ENCODE measurements at regions not wholly inside any gene's neighbourhood (a gene's known extent, or its start where the extent isn't known, plus 50 kb on each side); places are given as distances from the start of the nearest gene placed in this dataset.

DNA sequence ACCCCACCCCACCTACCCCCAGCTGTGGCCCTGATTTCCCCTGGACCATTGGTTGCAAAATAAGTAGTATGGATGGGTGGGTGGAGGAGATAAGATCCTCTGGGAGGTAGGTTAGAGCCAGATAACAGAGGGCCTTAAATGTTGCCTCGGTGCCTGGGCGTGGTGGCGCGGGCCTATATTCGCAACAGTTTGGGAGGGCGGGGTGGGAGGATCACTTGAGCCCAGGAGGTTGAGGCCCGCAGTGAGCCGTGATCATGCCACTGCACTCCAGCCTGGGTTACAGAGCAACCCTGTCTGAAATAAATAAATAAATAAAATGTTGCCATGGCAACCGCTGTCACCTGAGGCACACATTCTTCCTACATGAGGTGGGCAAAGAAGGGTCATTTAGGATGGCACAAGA lies 103.3 kb upstream of the GATA6 start (continued):
- TF ChIP-seq TCF7L2 (IDR thresholded peaks at IDR 0.05; ENCODE audit: borderline replicate concordance, extremely low read depth, insufficient read depth, insufficient read length), result no peak
- no peak for TF ChIP-seq REST (IDR thresholded peaks at IDR 0.05; ENCODE audit: low read depth)
- TF ChIP-seq CEBPB (IDR thresholded peaks at IDR 0.05; ENCODE audit: low read depth), result no peak

GRCh38 chr18:22067109-22067508 lies 102.3 kb upstream of the GATA6 start:
- BruUV-seq (replicated peaks), result no TSS peak
- Histone ChIP-seq H3K79me2 (ENCODE audit: insufficient read depth, low read length) (no peaks in the 10 kb centered on the region), H2AFZ (ENCODE audit: low read depth, low read length, poor library complexity, severe bottlenecking) (no peak overlapping the region), H3K27ac (ENCODE audit: low read depth, low read length) (no peak overlapping the region), H4K20me1 (ENCODE audit: insufficient read depth) (no peaks in the 10 kb centered on the region), H3K4me3 (replicated peaks in 1 of 2; ENCODE audit: low read depth in 1 of 2, low read length in 2 of 2) (no peak overlapping the region), H3K9me3 (ENCODE audit: control insufficient read depth in 1 of 2, insufficient read depth in 1 of 2, low read depth in 1 of 2, low read length in 2 of 2) (no peaks in the 10 kb centered on the region), H3K36me3 (ENCODE audit: control insufficient read depth in 1 of 2, insufficient read depth in 2 of 2, low read length in 2 of 2) (no peaks in the 10 kb centered on the region), H3K9ac (ENCODE audit: low read length) (no peak overlapping the region), H3K27me3 (ENCODE audit: insufficient read depth, low read length) (no peaks in the 10 kb centered on the region), H3K4me2 (ENCODE audit: low read length) (no peak overlapping the region), H3K4me1 (ENCODE audit: control insufficient read depth in 1 of 2, insufficient read depth in 2 of 2, low read length in 2 of 2) (no peaks in the 10 kb centered on the region), H3K9me2 (ENCODE audit: insufficient read depth) (no peaks in the 10 kb centered on the region)
- RAD21 ChIA-PET (ENCODE audit: low non-redundant PET in 1 of 2, low total read pairs in 2 of 2, uncharacterized antibody in 2 of 2, unreplicated experiment in 2 of 2), result no interaction called here
- intact Hi-C loops (cut with micrococcal nuclease), result no loop called here
- POLR2A ChIA-PET, result no interaction called here
- DNase-seq (ENCODE audit: low read depth, low spot score), result no peak
- TF ChIP-seq EGR1 (IDR thresholded peaks at IDR 0.05; ENCODE audit: low read depth), result no peak
- no peak for ATAC-seq
- CTCF ChIA-PET, result no interaction called here

DNA sequence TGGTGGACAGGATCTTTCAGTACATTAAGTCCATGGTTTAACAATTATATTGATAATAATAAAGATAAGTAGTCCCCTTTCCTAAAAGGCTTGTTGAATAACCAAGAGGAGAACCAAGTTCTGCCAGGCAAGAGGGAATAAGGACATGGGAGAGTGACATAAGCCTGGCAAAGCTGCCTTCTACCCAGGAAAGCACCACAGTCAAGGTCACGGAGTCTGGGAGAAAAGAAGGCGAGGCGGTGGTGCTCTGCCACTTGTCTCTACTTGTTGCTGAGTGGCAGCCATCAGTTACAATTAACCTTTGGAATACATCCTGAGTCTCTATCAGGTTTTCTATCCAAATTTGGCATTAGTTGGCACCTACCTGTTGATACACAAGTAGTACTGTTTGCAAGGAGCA lies 101.7 kb upstream of the GATA6 start:
- intact Hi-C loops (cut with micrococcal nuclease), result no loop called here
- no peak for DNase-seq (ENCODE audit: low read depth, low spot score)
- RAD21 ChIA-PET (ENCODE audit: low non-redundant PET in 1 of 2, low total read pairs in 2 of 2, uncharacterized antibody in 2 of 2, unreplicated experiment in 2 of 2), result no interaction called here
- Histone ChIP-seq H2AFZ (ENCODE audit: low read depth, low read length, poor library complexity, severe bottlenecking) (no peak overlapping the region), H3K27me3 (ENCODE audit: insufficient read depth, low read length) (no peaks in the 10 kb centered on the region), H3K4me1 (ENCODE audit: control insufficient read depth in 1 of 2, insufficient read depth in 2 of 2, low read length in 2 of 2) (no peaks in the 10 kb centered on the region), H3K9me2 (ENCODE audit: insufficient read depth) (no peaks in the 10 kb centered on the region), H3K4me3 (replicated peaks in 1 of 2; ENCODE audit: low read depth in 1 of 2, low read length in 2 of 2) (no peak overlapping the region), H3K27ac (ENCODE audit: low read depth, low read length) (no peak overlapping the region), H3K4me2 (ENCODE audit: low read length) (no peak overlapping the region), H3K9ac (ENCODE audit: low read length) (no peak overlapping the region), H3K36me3 (ENCODE audit: control insufficient read depth in 1 of 2, insufficient read depth in 2 of 2, low read length in 2 of 2) (no peaks in the 10 kb centered on the region), H4K20me1 (ENCODE audit: insufficient read depth) (no peaks in the 10 kb centered on the region), H3K79me2 (ENCODE audit: insufficient read depth, low read length) (no peaks in the 10 kb centered on the region), H3K9me3 (ENCODE audit: control insufficient read depth in 1 of 2, insufficient read depth in 1 of 2, low read depth in 1 of 2, low read length in 2 of 2) (no peaks in the 10 kb centered on the region)
- no TSS peak for BruUV-seq (replicated peaks)
- CTCF ChIA-PET, result no interaction called here
- POLR2A ChIA-PET, result no interaction called here
- no peak for ATAC-seq
- TF ChIP-seq SP1 (IDR thresholded peaks at IDR 0.05; ENCODE audit: low read depth) (no peak), POLR2A (IDR thresholded peaks at IDR 0.05; ENCODE audit: borderline replicate concordance, extremely low read depth, insufficient read depth, insufficient read length) (no peak), RAD21 (IDR thresholded peaks at IDR 0.05; ENCODE audit: low read depth) (no peak), EZH2phosphoT487 (IDR thresholded peaks at IDR 0.05; ENCODE audit: borderline replicate concordance) (no peak), CEBPB (IDR thresholded peaks at IDR 0.05; ENCODE audit: low read depth) (no peak), ZFX (IDR thresholded peaks at IDR 0.05) (no peak), JUND (IDR thresholded peaks at IDR 0.05) (no peak), POLR2AphosphoS5 (IDR thresholded peaks at IDR 0.05; ENCODE audit: low read depth, low read length) (no peak), EGR1 (IDR thresholded peaks at IDR 0.05; ENCODE audit: low read depth) (no peak), SRF (IDR thresholded peaks at IDR 0.05; ENCODE audit: low read depth) (no peak)
- TF ChIP-seq, protein P1, sequence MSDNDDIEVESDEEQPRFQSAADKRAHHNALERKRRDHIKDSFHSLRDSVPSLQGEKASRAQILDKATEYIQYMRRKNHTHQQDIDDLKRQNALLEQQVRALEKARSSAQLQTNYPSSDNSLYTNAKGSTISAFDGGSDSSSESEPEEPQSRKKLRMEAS (IDR thresholded peaks at IDR 0.05), result no peak
- TF ChIP-seq, protein P2, sequence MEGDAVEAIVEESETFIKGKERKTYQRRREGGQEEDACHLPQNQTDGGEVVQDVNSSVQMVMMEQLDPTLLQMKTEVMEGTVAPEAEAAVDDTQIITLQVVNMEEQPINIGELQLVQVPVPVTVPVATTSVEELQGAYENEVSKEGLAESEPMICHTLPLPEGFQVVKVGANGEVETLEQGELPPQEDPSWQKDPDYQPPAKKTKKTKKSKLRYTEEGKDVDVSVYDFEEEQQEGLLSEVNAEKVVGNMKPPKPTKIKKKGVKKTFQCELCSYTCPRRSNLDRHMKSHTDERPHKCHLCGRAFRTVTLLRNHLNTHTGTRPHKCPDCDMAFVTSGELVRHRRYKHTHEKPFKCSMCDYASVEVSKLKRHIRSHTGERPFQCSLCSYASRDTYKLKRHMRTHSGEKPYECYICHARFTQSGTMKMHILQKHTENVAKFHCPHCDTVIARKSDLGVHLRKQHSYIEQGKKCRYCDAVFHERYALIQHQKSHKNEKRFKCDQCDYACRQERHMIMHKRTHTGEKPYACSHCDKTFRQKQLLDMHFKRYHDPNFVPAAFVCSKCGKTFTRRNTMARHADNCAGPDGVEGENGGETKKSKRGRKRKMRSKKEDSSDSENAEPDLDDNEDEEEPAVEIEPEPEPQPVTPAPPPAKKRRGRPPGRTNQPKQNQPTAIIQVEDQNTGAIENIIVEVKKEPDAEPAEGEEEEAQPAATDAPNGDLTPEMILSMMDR (IDR thresholded peaks at IDR 0.05 in 2 of 3, conservative IDR thresholded peaks at IDR 0.05 in 1 of 3; ENCODE audit: borderline replicate concordance in 1 of 3, insufficient read depth in 1 of 3, low read depth in 2 of 3, low read length in 2 of 3), result no peak
- TF ChIP-seq, protein P3, sequence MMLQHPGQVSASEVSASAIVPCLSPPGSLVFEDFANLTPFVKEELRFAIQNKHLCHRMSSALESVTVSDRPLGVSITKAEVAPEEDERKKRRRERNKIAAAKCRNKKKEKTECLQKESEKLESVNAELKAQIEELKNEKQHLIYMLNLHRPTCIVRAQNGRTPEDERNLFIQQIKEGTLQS (IDR thresholded peaks at IDR 0.05), result no peak

Data from HCT116 (cell line).